HCT116 (cell line): ENCODE measurements at regions not wholly inside any gene's neighbourhood (a gene's known extent, or its start where the extent isn't known, plus 50 kb on each side); places are given as distances from the start of the nearest gene placed in this dataset.

Experiments used
- EZH2phosphoT487 ChIP-seq: fragments of 200-600 bp; IDR thresholded peaks from 2 replicates; pipeline ENCODE4 v1.6.1; 2018; ENCODE audit warnings: antibody characterized with exemption, borderline replicate concordance
- POLR2AphosphoS5 ChIP-seq: IDR thresholded peaks from 2 replicates; pipeline ENCODE4 v1.6.1; 2011; ENCODE audit warnings: mild to moderate bottlenecking, low read depth, low read length, moderate library complexity

DNA sequence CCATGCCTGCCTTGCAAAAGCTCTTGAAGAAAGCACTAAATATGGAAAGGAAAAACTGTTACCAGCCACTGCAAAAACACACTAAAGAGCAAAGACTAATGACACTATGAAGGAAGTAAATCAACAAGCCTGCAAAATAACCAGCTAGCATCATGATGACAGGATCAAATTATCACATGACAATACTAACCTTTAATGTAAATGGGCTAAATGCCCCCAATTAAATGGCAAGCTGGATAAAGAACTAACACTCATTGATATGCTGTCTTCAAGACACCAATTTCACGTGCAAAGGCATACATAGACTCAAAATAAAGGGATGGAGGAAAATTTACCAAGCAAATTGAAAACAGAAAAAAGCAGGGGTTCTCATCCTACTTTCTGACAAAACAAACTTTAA lies 231.8 kb upstream of the RGMB start:
- TF ChIP-seq POLR2AphosphoS5: no peak
- no peak for TF ChIP-seq EZH2phosphoT487
